HEK293 (cell line): ENCODE measurements at regions not wholly inside any gene's neighbourhood (a gene's known extent, or its start where the extent isn't known, plus 50 kb on each side); places are given as distances from the start of the nearest gene placed in this dataset.

Experiments used
- CTCF ChIA-PET: fragments of 350-600 bp; formaldehyde crosslinking; extraction: SDS; loops from one replicate; lab custom pipeline; 2021; ENCODE audit warnings: antibody characterized with exemption; lab: Yijun Ruan, JAX
- POLR2A ChIA-PET: fragments of 300-600 bp; formaldehyde crosslinking; extraction: SDS; loops from one replicate; lab custom pipeline; 2020; ENCODE audit warnings: antibody characterized with exemption, inconsistent platforms; lab: Yijun Ruan, JAX
- H3K27ac ChIP-seq: fragments of 200-500 bp; sonication (Bioruptor generic); 2 replicates; pipeline ENCODE4 v1.5.1; 2014; ENCODE audit warnings: low read depth, low read length, control low read depth, inconsistent platforms; ENCODE audit errors: extremely low read depth
- H3K36me3 ChIP-seq, 2 experiments: fragments of 200-500 bp in 1 of 2; sonication (Bioruptor generic) in 1 of 2; 1 replicate in 1 of 2; 2 replicates in 1 of 2; pipeline ENCODE4 v1.5.1; 2014 to 2017; ENCODE audit warnings: inconsistent platforms in 2 of 2, low read length in 2 of 2; ENCODE audit not compliant: control insufficient read depth in 2 of 2, insufficient read depth in 1 of 2
- H3K4me1 ChIP-seq: fragments of 200-500 bp; sonication (Bioruptor generic); 2 replicates; pipeline ENCODE4 v1.5.1; 2014; ENCODE audit warnings: mild to moderate bottlenecking, low read length, inconsistent platforms; ENCODE audit not compliant: control insufficient read depth, insufficient read depth
- H3K4me3 ChIP-seq: 2 replicates; pipeline ENCODE4 v1.5.1; 2011; ENCODE audit warnings: low read depth, mild to moderate bottlenecking, control low read depth, low read length, moderate library complexity
- H3K9me3 ChIP-seq: fragments of 200-500 bp; sonication (Bioruptor generic); 2 replicates; pipeline ENCODE4 v1.5.1; 2014; ENCODE audit warnings: low read depth, low read length, inconsistent platforms; ENCODE audit not compliant: control insufficient read depth, insufficient read depth
- FEZF1 ChIP-seq: fragments of 450-650 bp; formaldehyde crosslinking; IDR thresholded peaks from 2 replicates; pipeline ENCODE4 v1.5.1; 2016; ENCODE audit warnings: missing biosample characterization, missing genetic modification characterization
- MZF1 ChIP-seq: fragments of 450-650 bp; formaldehyde crosslinking; IDR thresholded peaks from 2 replicates; pipeline ENCODE4 v1.5.1; 2017; ENCODE audit warnings: missing biosample characterization, missing genetic modification characterization, borderline replicate concordance
- PRDM2 ChIP-seq: fragments of 450-650 bp; formaldehyde crosslinking; IDR thresholded peaks from 2 replicates; pipeline ENCODE4 v1.5.1; 2016; ENCODE audit warnings: missing biosample characterization, missing genetic modification characterization, borderline replicate concordance
- PRDM4 ChIP-seq: fragments of 450-650 bp; formaldehyde crosslinking; IDR thresholded peaks from 2 replicates; pipeline ENCODE4 v1.5.1; 2017; ENCODE audit warnings: missing biosample characterization, missing genetic modification characterization
- ZIC2 ChIP-seq: fragments of 450-650 bp; formaldehyde crosslinking; IDR thresholded peaks from 2 replicates; pipeline ENCODE4 v1.5.1; 2016; ENCODE audit warnings: missing biosample characterization, missing genetic modification characterization
- ZNF138 ChIP-seq: fragments of 450-650 bp; formaldehyde crosslinking; IDR thresholded peaks from 2 replicates; pipeline ENCODE4 v1.5.1; 2016; ENCODE audit warnings: missing biosample characterization, missing genetic modification characterization, borderline replicate concordance
- ZNF2 ChIP-seq: fragments of 450-650 bp; formaldehyde crosslinking; IDR thresholded peaks from 2 replicates; pipeline ENCODE4 v1.5.1; 2016; ENCODE audit warnings: missing biosample characterization, missing genetic modification characterization
- ZNF223 ChIP-seq: fragments of 450-650 bp; formaldehyde crosslinking; IDR thresholded peaks from 2 replicates; pipeline ENCODE4 v1.5.1; 2016; ENCODE audit warnings: missing biosample characterization, missing genetic modification characterization
- ZNF335 ChIP-seq: fragments of 450-650 bp; formaldehyde crosslinking; conservative IDR thresholded peaks from 2 replicates; pipeline ENCODE4 v1.5.1; 2016; ENCODE audit warnings: missing biosample characterization, missing genetic modification characterization
- ZNF660 ChIP-seq: fragments of 450-650 bp; IDR thresholded peaks from 2 replicates; pipeline ENCODE4 v1.5.1; 2018; ENCODE audit warnings: missing biosample characterization, mild to moderate bottlenecking, missing genetic modification characterization
- ZNF670 ChIP-seq: fragments of 450-650 bp; formaldehyde crosslinking; IDR thresholded peaks from 2 replicates; pipeline ENCODE4 v1.5.1; 2016; ENCODE audit warnings: missing biosample characterization, missing genetic modification characterization, low read depth
- ZNF843 ChIP-seq: fragments of 450-650 bp; formaldehyde crosslinking; IDR thresholded peaks from 2 replicates; pipeline ENCODE4 v1.5.1; 2016; ENCODE audit warnings: missing biosample characterization, missing genetic modification characterization
- ZSCAN18 ChIP-seq: fragments of 450-650 bp; formaldehyde crosslinking; IDR thresholded peaks from 2 replicates; pipeline ENCODE4 v1.5.1; 2016; ENCODE audit warnings: missing biosample characterization, missing genetic modification characterization
- TF ChIP-seq, protein P1 (sequence below): fragments of 450-650 bp; formaldehyde crosslinking; IDR thresholded peaks from 2 replicates; pipeline ENCODE4 v1.5.1; 2016; ENCODE audit warnings: missing biosample characterization, missing genetic modification characterization
- TF ChIP-seq, protein P2 (sequence below): fragments of 450-650 bp; formaldehyde crosslinking; IDR thresholded peaks from 2 replicates; pipeline ENCODE4 v1.5.1; 2016; ENCODE audit warnings: missing biosample characterization, missing genetic modification characterization, borderline replicate concordance

- POLR2A ChIA-PET = no interaction called here
- no peaks in the 10 kb centered on the region for H3K36me3 ChIP-seq
- no peaks in the 10 kb centered on the region for H3K9me3 ChIP-seq
- no peak overlapping the region for H3K27ac ChIP-seq
- no peak overlapping the region for H3K4me3 ChIP-seq
- peaks cover 10% of the 10 kb centered on the region for H3K4me1 ChIP-seq
- TF ChIP-seq ZNF2 (tag by site-specific recombination) (no peak), ZSCAN18 (tag by site-specific recombination) (no peak), ZNF335 (tag by site-specific recombination) (0 out of 2 replicates have a peak, but pooled peaks have one; percentile 42), ZNF223 (tag by site-specific recombination) (no peak)
- TF ChIP-seq, protein P1, sequence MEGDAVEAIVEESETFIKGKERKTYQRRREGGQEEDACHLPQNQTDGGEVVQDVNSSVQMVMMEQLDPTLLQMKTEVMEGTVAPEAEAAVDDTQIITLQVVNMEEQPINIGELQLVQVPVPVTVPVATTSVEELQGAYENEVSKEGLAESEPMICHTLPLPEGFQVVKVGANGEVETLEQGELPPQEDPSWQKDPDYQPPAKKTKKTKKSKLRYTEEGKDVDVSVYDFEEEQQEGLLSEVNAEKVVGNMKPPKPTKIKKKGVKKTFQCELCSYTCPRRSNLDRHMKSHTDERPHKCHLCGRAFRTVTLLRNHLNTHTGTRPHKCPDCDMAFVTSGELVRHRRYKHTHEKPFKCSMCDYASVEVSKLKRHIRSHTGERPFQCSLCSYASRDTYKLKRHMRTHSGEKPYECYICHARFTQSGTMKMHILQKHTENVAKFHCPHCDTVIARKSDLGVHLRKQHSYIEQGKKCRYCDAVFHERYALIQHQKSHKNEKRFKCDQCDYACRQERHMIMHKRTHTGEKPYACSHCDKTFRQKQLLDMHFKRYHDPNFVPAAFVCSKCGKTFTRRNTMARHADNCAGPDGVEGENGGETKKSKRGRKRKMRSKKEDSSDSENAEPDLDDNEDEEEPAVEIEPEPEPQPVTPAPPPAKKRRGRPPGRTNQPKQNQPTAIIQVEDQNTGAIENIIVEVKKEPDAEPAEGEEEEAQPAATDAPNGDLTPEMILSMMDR = no peak
- CTCF ChIA-PET = interaction anchor here (0.9 kb wide), 1 partner anchor 26 kb away, joined by 3 read pairs; no protein-coding TSS in a partner anchor
Observed at GRCh38 chr5:125699860-125700259, 723.3 kb upstream of the GRAMD2B start.

DNA sequence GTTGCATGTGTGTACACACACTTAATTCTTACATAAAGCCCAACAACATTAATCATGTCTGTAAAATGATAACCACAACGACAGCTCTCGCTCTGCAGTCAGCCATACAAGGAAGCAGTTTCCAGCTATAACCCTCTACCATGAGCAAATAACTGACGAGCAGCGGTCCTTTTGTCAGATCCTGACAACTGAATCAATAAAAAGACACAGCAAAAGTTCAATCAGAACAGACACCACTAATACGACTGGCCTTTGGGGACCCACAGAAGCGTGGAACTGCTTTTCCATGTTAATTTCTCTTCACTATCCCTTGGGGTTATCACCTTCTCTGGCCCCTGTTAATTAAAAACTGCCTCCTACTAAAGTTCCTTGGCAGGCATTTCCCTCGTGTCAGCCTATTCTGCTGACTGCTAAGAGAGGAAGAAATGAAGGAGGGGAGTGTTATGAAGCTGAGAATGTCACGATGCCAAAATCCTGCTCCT lies 722.8 kb upstream of the GRAMD2B start:
- Histone ChIP-seq H3K4me3 (peak overlapping the region; percentile 20), H3K4me1 (peaks cover 10% of the 10 kb centered on the region), H3K27ac (peak overlapping the region; percentile 72), H3K9me3 (no peaks in the 10 kb centered on the region), H3K36me3 (no peaks in the 10 kb centered on the region)
- ChIA-PET POLR2A (no interaction called here), CTCF (interaction anchor here (0.9 kb wide), 1 partner anchor 26 kb away, joined by 3 read pairs; no protein-coding TSS in a partner anchor)
- TF ChIP-seq, protein P2, sequence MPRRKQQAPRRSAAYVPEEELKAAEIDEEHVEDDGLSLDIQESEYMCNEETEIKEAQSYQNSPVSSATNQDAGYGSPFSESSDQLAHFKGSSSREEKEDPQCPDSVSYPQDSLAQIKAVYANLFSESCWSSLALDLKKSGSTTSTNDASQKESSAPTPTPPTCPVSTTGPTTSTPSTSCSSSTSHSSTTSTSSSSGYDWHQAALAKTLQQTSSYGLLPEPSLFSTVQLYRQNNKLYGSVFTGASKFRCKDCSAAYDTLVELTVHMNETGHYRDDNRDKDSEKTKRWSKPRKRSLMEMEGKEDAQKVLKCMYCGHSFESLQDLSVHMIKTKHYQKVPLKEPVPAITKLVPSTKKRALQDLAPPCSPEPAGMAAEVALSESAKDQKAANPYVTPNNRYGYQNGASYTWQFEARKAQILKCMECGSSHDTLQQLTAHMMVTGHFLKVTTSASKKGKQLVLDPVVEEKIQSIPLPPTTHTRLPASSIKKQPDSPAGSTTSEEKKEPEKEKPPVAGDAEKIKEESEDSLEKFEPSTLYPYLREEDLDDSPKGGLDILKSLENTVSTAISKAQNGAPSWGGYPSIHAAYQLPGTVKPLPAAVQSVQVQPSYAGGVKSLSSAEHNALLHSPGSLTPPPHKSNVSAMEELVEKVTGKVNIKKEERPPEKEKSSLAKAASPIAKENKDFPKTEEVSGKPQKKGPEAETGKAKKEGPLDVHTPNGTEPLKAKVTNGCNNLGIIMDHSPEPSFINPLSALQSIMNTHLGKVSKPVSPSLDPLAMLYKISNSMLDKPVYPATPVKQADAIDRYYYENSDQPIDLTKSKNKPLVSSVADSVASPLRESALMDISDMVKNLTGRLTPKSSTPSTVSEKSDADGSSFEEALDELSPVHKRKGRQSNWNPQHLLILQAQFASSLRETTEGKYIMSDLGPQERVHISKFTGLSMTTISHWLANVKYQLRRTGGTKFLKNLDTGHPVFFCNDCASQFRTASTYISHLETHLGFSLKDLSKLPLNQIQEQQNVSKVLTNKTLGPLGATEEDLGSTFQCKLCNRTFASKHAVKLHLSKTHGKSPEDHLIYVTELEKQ = no peak
- TF ChIP-seq PRDM2 (tag by site-specific recombination) = no peak
- no peak for TF ChIP-seq ZIC2 (tag by site-specific recombination)
- TF ChIP-seq ZNF660 = peak; percentile 75
- TF ChIP-seq, protein P1 = no peak
- TF ChIP-seq ZNF843 (tag by site-specific recombination) = 0 out of 2 replicates have a peak, but pooled peaks have one; percentile 24
- no peak for TF ChIP-seq ZNF138 (tag by site-specific recombination)
- TF ChIP-seq ZNF335 (tag by site-specific recombination) = peak; percentile 41; the same call in 1 of the 2 replicates
- peak; percentile 36; the same call in 1 of the 2 replicates for TF ChIP-seq FEZF1 (tag by site-specific recombination)
- TF ChIP-seq PRDM4 (tag by site-specific recombination) = peak; percentile 40; the same call in 1 of the 2 replicates
- peak; percentile 20; the same call in 1 of the 2 replicates for TF ChIP-seq MZF1 (tag by site-specific recombination)
- TF ChIP-seq ZNF670 (tag by site-specific recombination) = no peak
